MM.1S (cell line): ENCODE measurements at regions not wholly inside any gene's neighbourhood (a gene's known extent, or its start where the extent isn't known, plus 50 kb on each side); places are given as distances from the start of the nearest gene placed in this dataset.

Experiments
- CTCF ChIP-seq: fragments of 300-600 bp; sonication (generic); IDR thresholded peaks from 2 replicates; pipeline ENCODE4 v1.5.1; 2016; ENCODE audit warnings: antibody characterized with exemption, low read length, mixed read lengths
- EZH2 ChIP-seq: fragments of 300-600 bp; sonication (generic); optimal IDR thresholded peaks from 2 replicates; pipeline ENCODE3; 2017; ENCODE audit warnings: low read depth, mild to moderate bottlenecking, antibody characterized with exemption, low read length, mixed read lengths

- no peak for TF ChIP-seq CTCF
- TF ChIP-seq EZH2 = no peak
These were observed 189.7 kb downstream of the CENPF start for GRCh38 chr1:214792527-214793186.
